ENCODE measurements at regions not wholly inside any gene's neighbourhood (a gene's known extent, or its start where the extent isn't known, plus 50 kb on each side); places are given as distances from the start of the nearest gene placed in this dataset.

DNA sequence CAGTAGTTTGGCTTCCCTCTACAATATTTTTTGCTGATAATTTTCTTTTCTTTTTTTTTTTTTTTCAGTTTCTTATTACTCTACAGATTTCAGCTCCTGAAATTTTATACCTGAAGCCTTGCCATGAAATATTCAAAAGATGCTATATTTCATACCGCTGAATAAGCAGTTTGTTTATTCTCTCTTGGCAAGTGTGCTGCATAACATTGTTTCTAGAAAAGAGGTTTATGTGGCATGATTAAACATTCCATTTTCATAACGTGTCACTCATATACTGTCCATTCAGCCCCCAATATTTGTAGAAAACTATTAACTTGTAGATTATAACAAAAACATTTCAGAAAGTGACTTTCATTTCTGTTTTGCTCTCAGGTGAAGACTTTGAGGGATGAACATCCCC lies 174.4 kb upstream of the NOX3 start:
- H3K56ac ChIP-seq (ENCODE audit: extremely low read depth, insufficient read depth, low read length) = no peak overlapping the region
- ChIA-PET CTCF (no interaction called here), POLR2A (ENCODE audit: unreplicated experiment) (no interaction called here)
- TF ChIP-seq ELK1 (IDR thresholded peaks at IDR 0.05; ENCODE audit: borderline replicate concordance, low read depth, low read length) = no peak
- no peak for TF ChIP-seq RCOR1 (IDR thresholded peaks at IDR 0.05; ENCODE audit: insufficient replicate concordance, low read length)
- no peak for TF ChIP-seq RFX5 (IDR thresholded peaks at IDR 0.05; ENCODE audit: low read depth, low read length)
- peak; percentile 72 for TF ChIP-seq MAFK (IDR thresholded peaks at IDR 0.05; ENCODE audit: low read depth, low read length)
- no peaks in the 10 kb centered on the region for H3K36me3 ChIP-seq (ENCODE audit: control insufficient read depth, insufficient read depth, low read length)
- H2AK9ac ChIP-seq (replicated peaks; ENCODE audit: low read depth, low read length, poor library complexity) = no peak overlapping the region
- dilution Hi-C loops (cut with HindIII; ENCODE audit: low sequenced_read_pairs, unreplicated experiment) = no loop called here
- no peak overlapping the region for H3K23ac ChIP-seq (ENCODE audit: low read depth, low read length)
- no peak overlapping the region for H4K91ac ChIP-seq (ENCODE audit: insufficient read depth, low read depth, low read length)
- no peak overlapping the region for H3K9ac ChIP-seq (ENCODE audit: low read depth, low read length)
- H3K9me1 ChIP-seq (ENCODE audit: insufficient read depth, low read length) = peaks cover 6% of the 10 kb centered on the region
- H2BK15ac ChIP-seq (ENCODE audit: low read depth, low read length) = no peak overlapping the region
- H4K8ac ChIP-seq (ENCODE audit: low read depth in 2 of 2, low read length in 2 of 2) = no peak overlapping the region
- H3K79me1 ChIP-seq (ENCODE audit: low read depth in 1 of 2, low read length in 2 of 2) = no peaks in the 10 kb centered on the region
- no peak overlapping the region for H4K5ac ChIP-seq (ENCODE audit: low read depth, low read length)
- WGBS, 2 experiments (ENCODE audit: extremely low coverage in 2 of 2, insufficient read length in 1 of 2) = no CpG with 5 or more reads among the region's 2 CpGs
- no TSS peak for BruUV-seq (replicated peaks)
- no peak overlapping the region for H2BK120ac ChIP-seq (ENCODE audit: low read depth, low read length)
- no peak overlapping the region for H3K4ac ChIP-seq (ENCODE audit: low read depth, low read length)
- peak overlapping the region; percentile 40; the same call in 1 of the 2 replicates for H3K4me2 ChIP-seq (ENCODE audit: low read depth, low read length)
- no peak overlapping the region for H2AFZ ChIP-seq (replicated peaks; ENCODE audit: low read length, poor library complexity)
- intact Hi-C loops (cut with micrococcal nuclease) = no loop called here
- H3K18ac ChIP-seq (ENCODE audit: low read depth, low read length) = no peak overlapping the region
- no peak overlapping the region for H3K4me3 ChIP-seq (ENCODE audit: insufficient read depth, low read depth, low read length)
- no peak overlapping the region for H2AK5ac ChIP-seq (ENCODE audit: low read depth, low read length)
- peaks cover 3% of the 10 kb centered on the region; the same call in 1 of the 2 replicates for H3K4me1 ChIP-seq (ENCODE audit: control insufficient read depth, insufficient read depth, low read length)
- in situ Hi-C loops (cut with MboI; ENCODE audit: low sequenced_read_pairs) = no loop called here
- H4K20me1 ChIP-seq (ENCODE audit: insufficient read depth, low read length) = no peaks in the 10 kb centered on the region
- no peak overlapping the region for H3K27ac ChIP-seq (ENCODE audit: insufficient read depth, low read length)
- no peaks in the 10 kb centered on the region for H3K27me3 ChIP-seq (ENCODE audit: control insufficient read depth, insufficient read depth, low read length)
- peak overlapping the region; percentile 77 for H2BK5ac ChIP-seq (ENCODE audit: low read depth, low read length, poor library complexity, severe bottlenecking)
- H3K9me3 ChIP-seq (ENCODE audit: control insufficient read depth, insufficient read depth, low read length) = no peaks in the 10 kb centered on the region
- no peak overlapping the region for H3K14ac ChIP-seq (replicated peaks; ENCODE audit: low read depth, low read length)
- peak; percentile 51 for ATAC-seq (ENCODE audit: low read depth)
- H2BK20ac ChIP-seq (ENCODE audit: low read depth, low read length) = no peak overlapping the region
- DNase-seq = peak; percentile 42
